NOMO-1 (cell line): ENCODE measurements at regions not wholly inside any gene's neighbourhood (a gene's known extent, or its start where the extent isn't known, plus 50 kb on each side); places are given as distances from the start of the nearest gene placed in this dataset.

Experiments
- DNase-seq, 2 experiments: peaks; one replicate each; lab custom pipeline; 2025; ENCODE audit not compliant: unreplicated experiment in 2 of 2; lab: John Stamatoyannopoulos, UW

DNA sequence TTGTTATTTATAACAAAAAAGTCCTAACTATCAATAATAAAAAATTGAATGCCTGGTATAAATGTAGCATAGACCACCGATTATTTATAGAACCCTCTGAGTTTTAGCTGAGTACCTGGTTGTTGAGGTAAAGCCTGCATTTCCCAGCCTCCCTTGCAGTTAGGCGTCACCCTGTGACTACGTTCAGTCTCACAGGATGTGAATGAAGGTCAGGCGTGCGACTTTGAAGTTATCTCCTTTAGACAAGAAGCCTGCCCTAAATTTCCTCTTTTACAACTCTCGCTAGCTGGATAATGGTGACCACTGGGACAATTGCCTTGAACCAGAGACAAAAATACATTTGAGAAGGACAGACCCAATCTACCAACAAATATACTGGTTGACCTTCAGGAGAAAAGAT lies 67.5 kb upstream of the TES start:
- DNase-seq, result no peak

DNA sequence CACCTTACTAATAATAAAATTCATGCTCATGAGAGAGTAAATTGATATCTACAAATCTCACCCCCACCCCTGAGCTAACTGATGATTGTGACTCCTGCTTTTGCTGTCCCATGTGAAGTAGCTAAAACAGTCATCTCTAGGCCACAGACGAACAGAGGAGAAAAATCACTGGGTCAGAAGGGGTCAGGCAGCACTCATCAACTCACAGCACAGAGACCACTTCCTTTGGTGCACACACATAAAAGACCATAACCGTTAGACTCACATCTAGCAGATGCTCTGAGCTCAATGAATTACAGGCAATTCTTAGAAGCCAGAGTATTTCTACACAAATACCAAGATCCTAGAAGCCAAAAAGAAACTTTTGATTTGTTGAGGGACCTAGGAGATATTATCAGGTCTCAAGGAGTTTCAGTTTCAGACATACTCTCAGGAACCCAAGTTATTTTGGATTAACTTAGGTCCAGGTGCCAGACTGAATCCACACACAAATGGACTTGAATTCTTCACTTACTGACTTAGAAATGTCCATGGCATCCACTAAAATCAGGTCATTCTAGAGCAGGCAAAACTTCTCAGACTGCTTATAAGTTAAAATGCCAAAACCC lies 65.0 kb upstream of the TES start:
- DNase-seq, result no peak

DNA sequence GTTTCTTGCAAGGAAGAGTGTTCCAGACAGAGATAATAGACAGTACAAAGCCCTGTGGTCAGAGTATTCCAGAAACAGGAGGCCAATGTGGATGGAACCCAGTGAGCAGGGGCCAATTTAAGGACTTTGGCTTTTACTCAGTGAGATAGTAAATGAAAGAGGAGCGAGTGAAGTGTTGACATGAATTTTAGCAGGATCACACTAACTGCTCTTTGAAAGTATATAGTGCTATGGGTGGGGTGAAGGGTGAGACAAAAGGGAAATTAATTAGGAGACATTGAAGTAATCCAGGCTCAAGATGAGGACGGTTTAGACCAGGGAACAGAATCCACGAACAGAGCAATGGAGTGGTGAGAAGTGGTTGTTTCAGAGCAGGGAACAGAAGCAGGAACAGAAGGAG lies 62.2 kb upstream of the TES start:
- no peak for DNase-seq

DNA sequence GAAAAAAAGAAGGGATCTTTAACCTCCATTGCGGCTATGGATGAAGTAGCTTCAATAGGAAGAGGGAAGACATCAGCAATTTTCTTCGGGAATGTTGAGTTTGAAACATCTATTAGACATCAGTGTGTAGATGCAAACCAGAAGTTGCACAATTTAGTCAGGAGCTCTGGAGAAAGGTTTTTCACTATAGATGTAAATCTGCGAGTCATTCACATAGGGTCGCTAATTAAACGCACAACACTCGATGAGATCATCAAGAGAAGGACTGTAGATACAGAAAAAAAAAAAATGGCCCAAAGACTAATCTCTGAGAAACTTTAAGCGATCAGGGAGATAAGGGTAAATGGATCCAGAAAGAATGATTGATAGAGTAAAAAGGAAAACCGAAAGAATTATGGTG lies 61.7 kb upstream of the TES start:
- DNase-seq, result no peak

DNA sequence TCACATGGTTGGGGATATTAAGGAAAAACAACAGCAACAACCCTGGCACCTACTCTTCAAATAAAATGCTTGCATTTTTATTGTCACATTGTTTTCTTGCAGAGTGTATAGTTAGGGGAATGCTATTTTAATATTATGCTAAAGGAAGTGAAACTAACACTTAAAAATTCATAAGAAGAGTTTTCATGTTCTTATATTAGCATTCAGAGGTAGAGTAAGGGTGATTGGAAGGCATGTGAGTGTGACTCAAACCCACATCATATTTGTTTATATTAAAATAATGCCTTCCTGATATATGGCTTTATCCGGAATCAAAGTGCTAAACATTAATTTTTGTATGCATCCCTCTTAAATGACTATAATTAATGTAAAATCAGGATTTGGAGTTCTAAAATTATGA lies 59.8 kb upstream of the TES start:
- peak in 1 of 2 experiments; percentile 31 for DNase-seq

DNA sequence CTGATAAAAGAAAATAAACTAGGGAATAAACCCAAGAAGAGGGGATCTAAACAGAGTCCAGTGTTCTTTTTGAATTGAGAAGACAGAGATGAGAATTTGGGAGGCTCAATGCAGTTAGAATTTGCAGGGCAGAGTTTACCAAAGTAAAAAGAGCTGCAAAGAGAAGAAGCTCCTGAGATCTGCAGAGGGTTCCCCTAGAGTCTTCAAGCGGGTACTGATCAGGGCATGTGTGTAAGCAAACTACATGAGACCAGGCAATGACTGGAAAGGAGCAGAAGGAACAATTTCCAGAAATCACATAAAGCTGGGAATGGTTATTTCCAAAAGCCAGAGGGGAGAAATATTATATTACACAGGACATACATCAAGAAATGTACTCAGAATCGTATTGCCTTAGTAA lies 58.1 kb upstream of the TES start:
- DNase-seq, result no peak

DNA sequence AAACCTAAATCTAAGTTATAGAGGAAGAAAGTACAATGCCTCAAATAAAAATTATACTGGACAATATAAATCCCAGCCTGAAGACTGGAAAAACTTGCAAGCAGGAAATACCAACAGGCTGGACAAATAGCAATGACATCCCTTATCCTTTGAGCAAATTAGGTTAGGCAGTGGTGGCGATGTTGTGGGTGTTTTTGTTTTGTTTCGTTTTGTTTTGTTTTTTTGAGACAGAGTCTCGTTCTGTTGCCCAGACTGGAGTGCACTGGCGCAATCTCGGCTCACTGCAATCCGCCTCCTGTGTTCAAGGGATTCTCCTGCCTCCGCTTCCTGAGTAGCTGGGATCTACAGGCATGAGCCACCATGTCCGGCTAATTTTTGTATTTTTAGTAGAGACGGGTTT lies 57.3 kb upstream of the TES start:
- DNase-seq, result no peak

DNA sequence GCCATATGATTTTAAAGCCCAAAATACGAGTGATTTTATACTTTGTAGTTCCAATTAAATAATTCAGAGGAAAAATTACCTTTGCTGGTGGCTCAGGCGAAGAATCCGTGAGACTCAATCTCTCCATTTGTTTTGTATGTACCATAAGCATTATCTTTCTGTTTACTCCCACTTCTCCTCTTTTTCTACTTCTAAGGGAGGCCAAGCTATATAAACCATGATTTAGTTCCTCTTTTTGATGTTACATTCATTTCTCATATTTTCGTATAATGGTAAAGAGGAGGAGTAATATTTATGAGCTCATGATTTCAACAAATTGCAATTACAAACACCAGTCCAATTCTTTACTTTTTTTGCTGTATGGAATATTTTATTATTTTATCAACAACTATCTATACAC lies 50.6 kb upstream of the TES start:
- peak in 1 of 2 experiments; percentile 47 for DNase-seq
